ENCODE measurements at regions not wholly inside any gene's neighbourhood (a gene's known extent, or its start where the extent isn't known, plus 50 kb on each side); places are given as distances from the start of the nearest gene placed in this dataset.

GRCh38 chr14:97010491-97011160 is 213.4 kb downstream of the VRK1 start:
- TF ChIP-seq CTCF (IDR thresholded peaks at IDR 0.05), result no peak
- no peak for TF ChIP-seq POLR2A (IDR thresholded peaks at IDR 0.05)

All from breast epithelium (tissue), 3 donors.